HG03571 (cell line): ENCODE measurements at regions not wholly inside any gene's neighbourhood (a gene's known extent, or its start where the extent isn't known, plus 50 kb on each side); places are given as distances from the start of the nearest gene placed in this dataset.

Experiments
- ATAC-seq: cut with Tn5 transposase; IDR thresholded peaks from one replicate; pipeline ENCODE4 v1.9.1; 2021; ENCODE audit not compliant: unreplicated experiment

- no peak for ATAC-seq
These were observed 311.3 kb upstream of the NT5C1B start for GRCh38 chr2:18900691-18901141.

GRCh38 chr2:18899725-18900124 lies 310.4 kb upstream of the NT5C1B start:
- ATAC-seq, result no peak

DNA sequence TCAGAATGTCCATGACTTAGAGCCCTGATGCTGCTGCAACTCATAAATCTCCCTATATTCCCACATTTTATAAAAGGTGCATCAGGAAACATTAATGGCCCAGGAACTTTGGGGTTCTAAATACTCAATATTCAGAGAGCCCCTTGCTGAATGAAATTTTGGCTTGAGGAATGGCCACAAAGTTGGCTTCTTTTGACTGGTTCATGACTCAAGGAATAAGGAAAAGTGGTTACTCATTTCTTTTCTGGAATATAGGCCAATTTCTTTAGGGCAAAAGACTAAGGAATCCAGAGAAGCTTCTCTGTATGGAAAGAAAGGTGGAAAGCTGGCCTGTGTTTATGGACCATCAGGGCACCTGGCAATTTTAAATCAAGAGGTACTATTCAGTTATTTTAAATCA lies 308.9 kb upstream of the NT5C1B start:
- ATAC-seq, result no peak

- ATAC-seq, result no peak
These were observed 306.9 kb upstream of the NT5C1B start for GRCh38 chr2:18896125-18896764.

GRCh38 chr2:18891600-18892345 lies 302.4 kb upstream of the NT5C1B start:
- ATAC-seq, result no peak

- no peak for ATAC-seq
These were observed 300.4 kb upstream of the NT5C1B start for GRCh38 chr2:18889565-18890332.

GRCh38 chr2:18885457-18885856 lies 296.1 kb upstream of the NT5C1B start:
- ATAC-seq, result no peak

DNA sequence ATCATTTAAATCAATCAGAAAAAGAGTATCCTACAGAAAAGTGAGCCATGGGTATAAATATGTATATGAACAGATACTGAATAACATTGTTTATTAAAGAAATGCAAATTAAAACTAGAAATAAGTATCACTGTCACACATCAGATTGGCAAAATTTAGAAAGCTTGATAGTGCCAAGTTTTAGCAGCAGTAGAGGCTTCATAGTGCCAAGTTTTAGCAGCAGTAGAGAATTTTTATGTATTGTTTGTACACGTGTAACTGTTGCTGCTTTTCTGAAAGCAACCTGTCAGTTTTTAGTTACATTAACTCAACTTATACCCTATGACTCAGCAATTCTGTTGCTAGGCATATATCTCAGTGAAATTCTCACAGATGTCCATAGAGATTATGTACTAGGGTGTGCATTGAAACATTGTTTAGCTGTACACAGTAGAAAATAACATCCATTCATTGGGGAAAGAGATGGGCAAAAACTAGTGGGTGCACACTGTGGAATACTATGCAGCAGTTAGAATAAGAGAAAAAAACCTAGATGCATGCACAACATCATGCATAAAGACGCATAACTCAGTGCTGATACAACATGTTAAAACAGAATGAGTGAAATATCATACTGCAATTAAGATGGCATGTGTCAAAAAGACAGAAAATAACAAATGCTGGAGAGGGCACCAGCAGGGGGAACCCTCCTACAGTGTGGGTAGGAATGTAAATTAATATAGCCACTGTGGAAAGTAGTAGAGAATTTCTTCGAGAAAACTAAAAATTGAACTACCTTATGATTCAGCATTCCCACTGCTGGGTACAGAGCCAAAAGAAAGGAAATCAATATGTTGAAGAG lies 294.5 kb upstream of the NT5C1B start:
- ATAC-seq, result no peak

- ATAC-seq, result no peak
These were observed 282.1 kb upstream of the NT5C1B start for GRCh38 chr2:18871430-18871829.

- no peak for ATAC-seq
These were observed 280.9 kb upstream of the NT5C1B start for GRCh38 chr2:18870307-18870706.

DNA sequence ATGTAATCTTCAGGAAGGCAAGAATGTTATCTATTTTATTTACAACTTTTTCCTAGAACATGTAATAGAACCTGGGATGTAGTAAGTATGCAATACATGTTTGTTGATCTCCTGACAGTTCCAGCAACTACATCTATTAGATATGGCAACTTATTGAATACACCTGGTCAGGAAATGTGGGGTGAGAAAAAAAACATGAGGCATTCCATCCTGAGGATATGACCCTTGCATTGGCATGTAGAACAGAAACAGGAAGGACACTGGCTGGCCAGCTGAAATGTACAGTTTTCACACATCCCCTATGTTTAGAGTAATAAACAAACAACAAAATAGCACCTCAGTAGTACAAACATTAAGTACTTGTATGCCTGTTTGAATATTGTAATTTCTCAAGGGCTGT lies 272.6 kb upstream of the NT5C1B start:
- no peak for ATAC-seq

DNA sequence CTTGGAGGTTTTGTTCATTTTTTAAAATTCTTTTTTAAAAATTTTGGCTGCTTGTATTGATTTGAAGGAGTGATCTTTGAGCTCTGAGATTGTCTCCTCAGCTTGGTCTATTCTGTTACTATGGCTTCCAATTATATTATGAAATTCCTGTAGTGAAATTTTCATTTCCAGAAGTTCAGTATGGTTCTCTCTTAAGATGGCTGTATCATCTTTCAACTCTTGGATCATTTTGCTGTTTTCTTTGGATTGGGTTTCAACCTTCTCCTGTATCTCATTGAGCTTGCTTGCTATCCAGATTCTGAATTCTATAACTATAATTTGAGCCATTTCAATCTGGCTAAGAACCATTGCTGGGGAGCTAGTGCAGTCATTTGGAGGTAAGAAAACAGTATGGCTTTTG lies 270.8 kb upstream of the NT5C1B start:
- ATAC-seq, result no peak

DNA sequence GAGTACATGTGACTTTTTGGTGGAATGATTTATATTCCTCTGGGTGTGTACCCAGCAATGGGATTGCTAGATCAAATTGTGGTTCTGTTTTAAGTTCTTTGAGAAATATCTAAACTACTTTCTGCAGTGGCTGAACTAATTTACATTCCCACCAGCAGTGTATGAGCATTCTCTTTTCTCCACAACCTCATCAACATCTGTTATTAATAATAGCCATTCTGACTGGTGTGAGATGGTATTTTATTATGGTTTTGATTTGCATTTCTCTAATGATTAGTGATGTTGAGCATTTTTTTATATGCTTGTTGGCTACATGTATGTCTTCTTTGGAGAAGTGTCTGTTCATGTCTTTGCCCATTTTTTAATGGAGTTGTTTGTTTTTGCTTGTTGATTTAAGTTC lies 267.4 kb upstream of the NT5C1B start:
- no peak for ATAC-seq

DNA sequence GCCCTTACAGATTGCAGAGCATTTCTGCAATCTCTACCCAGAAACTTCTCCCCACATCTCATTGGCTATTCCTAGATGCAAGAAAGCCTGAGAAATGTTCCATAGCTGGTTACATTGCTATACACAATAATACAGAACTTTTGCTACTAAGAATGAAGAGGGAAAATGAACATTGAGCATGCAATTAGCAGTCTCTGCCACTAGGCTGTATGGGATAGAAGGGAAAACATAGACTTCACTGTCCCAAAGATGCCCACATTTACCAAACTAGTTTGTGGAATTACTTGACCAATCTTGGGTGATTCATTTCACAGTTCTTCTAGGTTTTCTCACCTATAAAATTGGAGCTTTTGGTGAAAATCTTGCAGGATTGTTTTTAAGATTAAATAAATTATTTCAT lies 265.7 kb upstream of the NT5C1B start:
- no peak for ATAC-seq

- ATAC-seq, result no peak
These were observed 260.6 kb upstream of the NT5C1B start for GRCh38 chr2:18849841-18850578.

DNA sequence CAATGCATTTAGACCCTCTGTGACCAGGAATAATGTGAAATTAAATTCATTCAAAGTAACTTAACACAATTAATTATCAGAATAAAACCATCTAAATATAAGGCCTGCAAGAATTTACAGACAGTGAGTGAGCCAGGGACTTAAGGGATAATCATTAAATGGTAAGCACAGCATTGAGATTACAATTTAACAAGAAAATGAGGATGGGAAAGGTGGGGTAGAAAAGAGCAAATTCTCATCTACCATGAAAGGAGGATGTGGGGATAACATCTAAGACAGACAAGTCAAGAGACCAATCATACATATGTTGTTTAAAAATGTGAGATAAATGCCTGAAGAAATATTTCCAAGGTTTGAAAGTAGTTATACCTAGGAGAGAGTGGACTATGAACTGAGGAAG lies 259.3 kb upstream of the NT5C1B start:
- no peak for ATAC-seq

DNA sequence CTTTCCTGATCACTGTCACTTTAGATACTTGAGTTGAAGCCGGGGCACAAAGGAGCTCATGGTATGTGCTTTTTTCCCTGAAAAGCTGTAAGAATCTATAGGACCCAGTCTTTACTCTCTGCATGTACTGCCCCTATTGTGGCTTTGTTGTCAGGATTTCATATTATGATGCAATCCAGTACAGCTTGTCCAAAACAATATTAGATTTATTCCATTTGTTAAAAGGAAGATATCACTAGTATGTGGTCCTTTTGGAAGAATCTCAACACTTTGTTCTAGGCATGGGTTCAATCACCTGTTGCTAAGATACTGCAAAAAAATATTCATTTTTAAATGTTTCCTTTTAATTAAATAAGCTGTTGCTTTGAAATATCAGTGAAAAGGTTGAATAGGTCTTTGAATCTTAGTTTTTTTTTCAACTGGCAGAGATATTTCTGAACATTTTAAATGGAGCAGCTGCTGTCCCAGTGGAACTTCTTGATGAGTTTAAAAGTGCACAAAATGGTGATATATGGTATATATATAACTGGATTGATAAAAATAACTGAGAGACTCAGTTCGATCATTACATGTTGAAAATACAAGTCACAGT lies 256.6 kb upstream of the NT5C1B start:
- ATAC-seq, result no peak

DNA sequence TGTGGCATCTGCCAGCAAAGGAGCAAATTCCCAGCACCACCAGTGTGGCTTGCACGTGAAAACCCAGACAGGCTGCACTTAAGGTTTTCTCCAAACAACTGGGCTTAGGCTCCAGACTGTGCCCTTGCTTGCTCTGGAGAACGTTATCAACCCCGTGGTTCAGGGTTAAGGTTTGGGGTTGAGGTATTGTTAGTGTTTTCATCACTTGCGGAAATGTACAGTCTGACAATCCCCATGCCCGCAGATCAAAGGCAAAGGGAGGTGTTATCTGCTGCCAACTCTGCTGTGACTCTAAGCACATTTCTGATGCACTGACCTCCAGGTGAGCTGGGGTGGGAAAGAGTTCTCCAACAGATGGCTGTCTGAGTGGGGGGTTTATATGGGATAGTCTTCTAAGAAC lies 253.5 kb upstream of the NT5C1B start:
- ATAC-seq, result no peak

- no peak for ATAC-seq
These were observed 252.1 kb upstream of the NT5C1B start for GRCh38 chr2:18841248-18842150.
